Panc1 (cell line): ENCODE measurements at regions not wholly inside any gene's neighbourhood (a gene's known extent, or its start where the extent isn't known, plus 50 kb on each side); places are given as distances from the start of the nearest gene placed in this dataset.

Experiments
- ATAC-seq: fragments of 200-7000 bp; cut with Tn5 transposase; 2 replicates; pipeline ENCODE4 v1.9.1; 2020; ENCODE audit warnings: mild to moderate bottlenecking, moderate library complexity
- BruUV-seq: library from RNA; stranded (reverse); fragments of 400-500 nt; replicated peaks from 2 replicates; lab custom pipeline; 2021; lab: Mats Ljungman, UMichigan
- CTCF ChIA-PET: fragments of 300-600 bp; sonication (Branson Sonifier 250); formaldehyde crosslinking; loops from one replicate; lab custom pipeline; 2022; ENCODE audit warnings: antibody characterized with exemption; lab: Charles Lee
- POLR2A ChIA-PET: fragments of 300-600 bp; sonication (Branson Sonifier 250); formaldehyde crosslinking; loops from one replicate; lab custom pipeline; 2022; ENCODE audit warnings: antibody characterized with exemption; lab: Charles Lee
- DNase-seq: peaks from one replicate; pipeline ENCODE4 v3.0.0-alpha.2; 2010; ENCODE audit warnings: low read depth, low spot score
- H3K27ac ChIP-seq: 2 replicates; pipeline ENCODE4 v1.5.1; 2011; ENCODE audit warnings: mild to moderate bottlenecking, low read length, inconsistent platforms
- H3K27me3 ChIP-seq: fragments of 200-500 bp; sonication (Bioruptor generic); 2 replicates; pipeline ENCODE4 v1.6.0; 2014; ENCODE audit warnings: low read length, inconsistent platforms; ENCODE audit not compliant: control insufficient read depth, insufficient read depth
- H3K36me3 ChIP-seq: fragments of 200-500 bp; sonication (Bioruptor generic); 2 replicates; pipeline ENCODE4 v1.5.1; 2014; ENCODE audit warnings: inconsistent platforms, mild to moderate bottlenecking, low read length, moderate library complexity; ENCODE audit not compliant: control insufficient read depth, insufficient read depth
- H3K4me1 ChIP-seq: 2 replicates; pipeline ENCODE4 v1.5.1; 2011; ENCODE audit warnings: inconsistent platforms, mild to moderate bottlenecking, low read length, moderate library complexity; ENCODE audit not compliant: control insufficient read depth, insufficient read depth
- H3K4me3 ChIP-seq, 2 experiments: 2 replicates each; pipeline ENCODE4 v1.5.1; 2011 to 2012; ENCODE audit warnings: low read depth in 2 of 2, low read length in 2 of 2, mild to moderate bottlenecking in 2 of 2, inconsistent platforms in 1 of 2, moderate library complexity in 1 of 2
- H3K9me3 ChIP-seq: fragments of 200-500 bp; sonication (Bioruptor generic); 2 replicates; pipeline ENCODE4 v1.5.1; 2014; ENCODE audit warnings: low read depth, mild to moderate bottlenecking, inconsistent platforms, low read length, moderate library complexity; ENCODE audit not compliant: control insufficient read depth, insufficient read depth
- POLR2AphosphoS5 ChIP-seq: IDR thresholded peaks from 2 replicates; pipeline ENCODE4 v1.6.1; 2012; ENCODE audit warnings: mild to moderate bottlenecking, low read depth, low read length, moderate library complexity
- SIN3A ChIP-seq: IDR thresholded peaks from 2 replicates; pipeline ENCODE4 v1.6.1; 2012; ENCODE audit warnings: low read depth, mild to moderate bottlenecking, low read length, moderate library complexity, borderline replicate concordance; ENCODE audit not compliant: insufficient read depth
- TCF7L2 ChIP-seq: IDR thresholded peaks from 2 replicates; pipeline ENCODE4 v1.6.1; 2011; ENCODE audit warnings: mild to moderate bottlenecking, low read depth, low read length, inconsistent platforms
- in situ Hi-C: cut with HindIII; loops from 2 replicates; pipeline ENCODE4 v1.10.0; 2016; ENCODE audit warnings: low sequenced_read_pairs, low pct_unique_long_range_greater_than_20kb
- intact Hi-C: fragments of 100-400 bp; cut with micrococcal nuclease; formaldehyde crosslinking; loops from one replicate; pipeline ENCODE4 v1.10.0; 2022; ENCODE audit not compliant: unreplicated experiment
- TF ChIP-seq, protein P1 (sequence below): fragments of 450-650 bp; IDR thresholded peaks from 2 replicates; pipeline ENCODE4 v1.5.1; 2017; ENCODE audit warnings: mild to moderate bottlenecking
- TF ChIP-seq, protein P2 (sequence below), 2 experiments: IDR thresholded peaks; 2 replicates each; pipeline ENCODE4 v1.6.1; 2011 to 2012; ENCODE audit warnings: low read depth in 2 of 2, control low read depth in 1 of 2, low read length in 1 of 2, mild to moderate bottlenecking in 1 of 2, moderate library complexity in 1 of 2; ENCODE audit not compliant: insufficient read depth in 1 of 2

DNA sequence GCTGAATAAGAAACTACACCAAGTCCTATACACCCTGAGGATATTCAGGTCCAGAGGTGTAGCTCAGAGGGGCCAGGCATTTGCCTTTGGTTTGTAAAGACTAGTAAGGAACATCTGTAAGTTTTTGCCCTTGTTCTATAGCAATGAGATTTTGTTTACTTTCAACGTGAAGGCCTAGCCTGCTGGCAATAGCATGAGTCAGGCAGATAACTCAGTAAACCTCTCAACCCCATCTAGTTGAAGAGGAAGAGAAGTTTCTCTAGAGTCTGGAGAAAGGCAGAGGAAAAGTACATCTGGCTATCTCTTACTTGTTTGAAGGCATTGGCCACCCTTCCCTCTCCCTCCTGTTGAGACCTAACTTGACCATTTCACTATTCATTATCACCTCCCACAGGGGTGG lies 70.3 kb upstream of the ZNF521 start:
- Histone ChIP-seq H3K36me3 (no peaks in the 10 kb centered on the region), H3K4me1 (no peaks in the 10 kb centered on the region), H3K27ac (no peak overlapping the region), H3K4me3 (no peak overlapping the region), H3K27me3 (no peaks in the 10 kb centered on the region), H3K9me3 (no peaks in the 10 kb centered on the region)
- ChIA-PET POLR2A (no interaction called here), CTCF (no interaction called here)
- no peak for DNase-seq
- in situ Hi-C loops (no loop called here), intact Hi-C loops (loop anchor here (5.0 kb wide), 1 partner anchor 50 kb away; no protein-coding TSS in a partner anchor)
- BruUV-seq: no TSS peak
- ATAC-seq: no peak
- TF ChIP-seq POLR2AphosphoS5: no peak
- TF ChIP-seq, protein P1, sequence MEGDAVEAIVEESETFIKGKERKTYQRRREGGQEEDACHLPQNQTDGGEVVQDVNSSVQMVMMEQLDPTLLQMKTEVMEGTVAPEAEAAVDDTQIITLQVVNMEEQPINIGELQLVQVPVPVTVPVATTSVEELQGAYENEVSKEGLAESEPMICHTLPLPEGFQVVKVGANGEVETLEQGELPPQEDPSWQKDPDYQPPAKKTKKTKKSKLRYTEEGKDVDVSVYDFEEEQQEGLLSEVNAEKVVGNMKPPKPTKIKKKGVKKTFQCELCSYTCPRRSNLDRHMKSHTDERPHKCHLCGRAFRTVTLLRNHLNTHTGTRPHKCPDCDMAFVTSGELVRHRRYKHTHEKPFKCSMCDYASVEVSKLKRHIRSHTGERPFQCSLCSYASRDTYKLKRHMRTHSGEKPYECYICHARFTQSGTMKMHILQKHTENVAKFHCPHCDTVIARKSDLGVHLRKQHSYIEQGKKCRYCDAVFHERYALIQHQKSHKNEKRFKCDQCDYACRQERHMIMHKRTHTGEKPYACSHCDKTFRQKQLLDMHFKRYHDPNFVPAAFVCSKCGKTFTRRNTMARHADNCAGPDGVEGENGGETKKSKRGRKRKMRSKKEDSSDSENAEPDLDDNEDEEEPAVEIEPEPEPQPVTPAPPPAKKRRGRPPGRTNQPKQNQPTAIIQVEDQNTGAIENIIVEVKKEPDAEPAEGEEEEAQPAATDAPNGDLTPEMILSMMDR: no peak
- no peak for TF ChIP-seq TCF7L2
- TF ChIP-seq SIN3A: no peak
- TF ChIP-seq, protein P2, sequence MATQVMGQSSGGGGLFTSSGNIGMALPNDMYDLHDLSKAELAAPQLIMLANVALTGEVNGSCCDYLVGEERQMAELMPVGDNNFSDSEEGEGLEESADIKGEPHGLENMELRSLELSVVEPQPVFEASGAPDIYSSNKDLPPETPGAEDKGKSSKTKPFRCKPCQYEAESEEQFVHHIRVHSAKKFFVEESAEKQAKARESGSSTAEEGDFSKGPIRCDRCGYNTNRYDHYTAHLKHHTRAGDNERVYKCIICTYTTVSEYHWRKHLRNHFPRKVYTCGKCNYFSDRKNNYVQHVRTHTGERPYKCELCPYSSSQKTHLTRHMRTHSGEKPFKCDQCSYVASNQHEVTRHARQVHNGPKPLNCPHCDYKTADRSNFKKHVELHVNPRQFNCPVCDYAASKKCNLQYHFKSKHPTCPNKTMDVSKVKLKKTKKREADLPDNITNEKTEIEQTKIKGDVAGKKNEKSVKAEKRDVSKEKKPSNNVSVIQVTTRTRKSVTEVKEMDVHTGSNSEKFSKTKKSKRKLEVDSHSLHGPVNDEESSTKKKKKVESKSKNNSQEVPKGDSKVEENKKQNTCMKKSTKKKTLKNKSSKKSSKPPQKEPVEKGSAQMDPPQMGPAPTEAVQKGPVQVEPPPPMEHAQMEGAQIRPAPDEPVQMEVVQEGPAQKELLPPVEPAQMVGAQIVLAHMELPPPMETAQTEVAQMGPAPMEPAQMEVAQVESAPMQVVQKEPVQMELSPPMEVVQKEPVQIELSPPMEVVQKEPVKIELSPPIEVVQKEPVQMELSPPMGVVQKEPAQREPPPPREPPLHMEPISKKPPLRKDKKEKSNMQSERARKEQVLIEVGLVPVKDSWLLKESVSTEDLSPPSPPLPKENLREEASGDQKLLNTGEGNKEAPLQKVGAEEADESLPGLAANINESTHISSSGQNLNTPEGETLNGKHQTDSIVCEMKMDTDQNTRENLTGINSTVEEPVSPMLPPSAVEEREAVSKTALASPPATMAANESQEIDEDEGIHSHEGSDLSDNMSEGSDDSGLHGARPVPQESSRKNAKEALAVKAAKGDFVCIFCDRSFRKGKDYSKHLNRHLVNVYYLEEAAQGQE (IDR thresholded peaks at IDR 0.05; ENCODE audit: insufficient read depth in 1 of 2, low read depth in 2 of 2, low read length in 1 of 2): no peak

DNA sequence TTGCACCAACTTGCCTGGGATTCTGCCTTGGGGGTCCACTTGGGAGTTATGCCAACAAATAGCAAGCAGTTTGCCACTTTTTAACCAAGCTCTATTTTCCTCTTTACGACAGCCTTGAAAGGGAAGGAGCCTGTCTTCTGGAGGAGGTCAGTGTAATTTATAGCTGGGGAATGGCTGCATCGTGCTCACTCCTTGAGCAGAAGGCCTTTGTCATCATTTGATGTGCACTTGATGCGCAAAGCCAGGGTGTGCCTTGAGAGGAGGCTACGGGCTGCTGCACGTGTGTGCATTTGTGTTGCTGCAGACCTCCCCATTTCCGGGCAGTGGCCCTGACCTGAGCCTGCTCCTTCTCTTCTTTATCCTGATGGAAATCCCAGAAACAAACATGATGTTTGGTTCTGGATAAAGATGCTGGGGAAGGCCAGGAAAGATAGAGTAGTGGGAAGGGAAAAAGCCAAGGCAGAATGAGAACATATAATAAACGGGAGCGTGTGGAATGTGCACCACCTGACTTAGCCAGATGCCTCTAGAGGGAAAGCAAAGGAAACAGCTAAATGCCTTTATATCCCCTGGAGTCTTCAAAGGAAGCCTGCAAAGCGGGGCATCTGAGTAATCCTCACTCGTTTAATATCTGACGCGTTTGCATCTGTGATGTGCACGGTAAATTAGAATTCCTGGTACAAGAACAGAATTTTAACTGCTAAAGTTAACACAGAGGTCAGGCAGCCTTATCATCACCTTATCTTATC lies 68.3 kb upstream of the ZNF521 start:
- CTCF ChIA-PET: no interaction called here
- TF ChIP-seq, protein P2 (IDR thresholded peaks at IDR 0.05; ENCODE audit: insufficient read depth in 1 of 2, low read depth in 2 of 2, low read length in 1 of 2): no peak
- TF ChIP-seq SIN3A (no peak), TCF7L2 (no peak), POLR2AphosphoS5 (no peak)
- TF ChIP-seq, protein P1: no peak
- Histone ChIP-seq H3K27ac (no peak overlapping the region), H3K27me3 (no peaks in the 10 kb centered on the region), H3K4me1 (no peaks in the 10 kb centered on the region), H3K4me3 (no peak overlapping the region), H3K36me3 (no peaks in the 10 kb centered on the region), H3K9me3 (no peaks in the 10 kb centered on the region)
- ATAC-seq (no peak), DNase-seq (no peak)
- in situ Hi-C loops: no loop called here
- POLR2A ChIA-PET: no interaction called here
- no TSS peak for BruUV-seq
- intact Hi-C loops: loop anchor here (5.0 kb wide), 1 partner anchor 48 kb away; no protein-coding TSS in a partner anchor
